Central memory CD8-positive, alpha-beta T cell (primary cell): ENCODE measurements at regions not wholly inside any gene's neighbourhood (a gene's known extent, or its start where the extent isn't known, plus 50 kb on each side); places are given as distances from the start of the nearest gene placed in this dataset.

Experiments used
- ATAC-seq: fragments of 150-1000 bp; cut with Tn5 transposase; replicated peaks from 2 replicates; pipeline ENCODE4 v1.10.0; 2022; ENCODE audit warnings: mild to moderate bottlenecking, moderate FRiP score, moderate number of reproducible peaks; ENCODE audit not compliant: poor library complexity, severe bottlenecking; ENCODE audit errors: extremely low read depth
- DNase-seq, 2 donors: peaks; one replicate each; pipeline ENCODE4 v3.0.0; 2021; ENCODE audit warnings: low spot score in 2 of 2
- H3K27ac Mint-ChIP-seq: one replicate; pipeline ENCODE4 v1.8.0; 2022; ENCODE audit warnings: low read depth, mild to moderate bottlenecking, moderate library complexity, mixed read lengths
- H3K27me3 Mint-ChIP-seq: one replicate; pipeline ENCODE4 v1.8.0; 2022; ENCODE audit warnings: mixed read lengths
- H3K36me3 Mint-ChIP-seq: one replicate; pipeline ENCODE4 v1.8.0; 2022; ENCODE audit warnings: mild to moderate bottlenecking, moderate library complexity, mixed read lengths; ENCODE audit not compliant: insufficient read depth
- H3K4me1 Mint-ChIP-seq: one replicate; pipeline ENCODE4 v1.8.0; 2022; ENCODE audit warnings: mixed read lengths
- H3K4me3 Mint-ChIP-seq: one replicate; pipeline ENCODE4 v1.8.0; 2022; ENCODE audit warnings: mild to moderate bottlenecking, moderate library complexity, mixed read lengths
- H3K9me3 Mint-ChIP-seq: one replicate; pipeline ENCODE4 v1.8.0; 2022; ENCODE audit warnings: mixed read lengths

DNA sequence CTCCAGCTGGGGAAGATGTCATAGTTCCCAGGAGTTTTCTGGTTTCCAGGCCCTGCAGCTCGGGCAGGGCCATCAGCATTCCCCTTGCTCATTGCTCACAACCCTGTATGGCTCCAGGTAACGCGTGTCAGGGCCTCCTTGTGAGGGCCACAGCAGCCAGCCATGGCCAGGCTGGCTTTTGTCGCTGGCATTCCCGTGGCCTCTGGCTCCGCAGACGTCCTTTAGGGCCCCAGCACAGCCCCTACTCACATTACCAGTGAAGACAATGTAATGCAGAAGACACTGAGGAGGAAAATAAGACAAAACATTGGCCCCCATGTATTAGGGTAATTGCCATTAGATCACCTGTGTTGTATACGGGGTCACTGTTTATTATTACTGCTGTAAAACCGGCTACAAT, 1799.0 kb downstream of the TP53TG3F start:
- H3K9me3 Mint-ChIP-seq, result peaks cover 21% of the 10 kb centered on the region
- peaks cover 2% of the 10 kb centered on the region for H3K36me3 Mint-ChIP-seq
- no peak overlapping the region for H3K4me3 Mint-ChIP-seq
- ATAC-seq (no peak), DNase-seq (no peak)
- no peaks in the 10 kb centered on the region for H3K27me3 Mint-ChIP-seq
- H3K4me1 Mint-ChIP-seq, result no peaks in the 10 kb centered on the region
- H3K27ac Mint-ChIP-seq, result no peak overlapping the region

- no peaks in the 10 kb centered on the region for H3K27me3 Mint-ChIP-seq
- no peaks in the 10 kb centered on the region for H3K36me3 Mint-ChIP-seq
- H3K4me3 Mint-ChIP-seq, result no peak overlapping the region
- no peak overlapping the region for H3K27ac Mint-ChIP-seq
- DNase-seq (no peak), ATAC-seq (no peak)
- H3K9me3 Mint-ChIP-seq, result peaks cover 7% of the 10 kb centered on the region
- no peaks in the 10 kb centered on the region for H3K4me1 Mint-ChIP-seq
Observed at GRCh38 chr16:35295856-35296255, 1836.4 kb downstream of the TP53TG3F start.

GRCh38 chr16:35296962-35297653, 1837.7 kb downstream of the TP53TG3F start:
- no peaks in the 10 kb centered on the region for H3K36me3 Mint-ChIP-seq
- ATAC-seq, result no peak
- no peaks in the 10 kb centered on the region for H3K27me3 Mint-ChIP-seq
- no peak for DNase-seq
- H3K4me1 Mint-ChIP-seq, result no peaks in the 10 kb centered on the region
- H3K9me3 Mint-ChIP-seq, result peaks cover 7% of the 10 kb centered on the region
- H3K27ac Mint-ChIP-seq, result no peak overlapping the region
- H3K4me3 Mint-ChIP-seq, result no peak overlapping the region

DNA sequence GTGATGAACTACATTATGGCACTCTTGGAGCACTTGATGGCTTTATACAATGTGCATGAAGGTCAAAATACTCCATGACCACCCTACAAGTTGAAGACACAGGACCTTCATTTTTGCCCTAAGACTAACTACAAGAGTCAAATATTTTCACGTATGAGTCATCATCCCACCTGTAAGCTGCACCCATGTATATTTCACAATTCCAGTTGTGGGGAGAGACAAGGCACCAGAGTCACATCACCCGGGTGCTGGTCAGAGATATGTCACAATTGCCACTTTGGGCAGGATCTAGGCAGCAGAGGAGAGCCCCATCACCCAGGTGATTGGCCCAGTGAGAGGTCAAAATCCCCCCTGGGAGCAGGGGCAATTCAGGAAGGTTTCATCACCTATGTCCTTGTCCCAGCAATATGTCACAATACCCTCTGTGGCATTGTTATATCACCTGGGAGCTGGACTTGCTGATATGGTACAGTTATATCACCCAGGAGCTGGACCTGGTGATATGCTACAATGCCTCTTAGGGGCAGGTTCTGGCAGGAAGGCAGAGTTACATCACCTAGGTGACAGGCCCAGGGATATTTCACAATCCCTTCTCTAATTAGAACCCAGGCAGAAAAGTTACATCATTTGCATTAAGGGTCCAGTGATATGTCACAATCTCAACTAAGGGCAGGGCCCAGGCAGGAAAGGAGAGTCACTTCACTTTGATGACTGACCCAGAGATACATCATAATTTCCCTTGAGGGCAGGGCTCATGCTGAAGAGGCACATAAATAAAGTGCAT, 1839.2 kb downstream of the TP53TG3F start:
- peaks cover 7% of the 10 kb centered on the region for H3K9me3 Mint-ChIP-seq
- no peaks in the 10 kb centered on the region for H3K36me3 Mint-ChIP-seq

GRCh38 chr16:35302859-35303258, 1843.4 kb downstream of the TP53TG3F start:
- Mint-ChIP-seq H3K27me3 (no peaks in the 10 kb centered on the region), H3K4me1 (no peaks in the 10 kb centered on the region), H3K9me3 (peaks cover 14% of the 10 kb centered on the region)

More for the DNA sequence above, 1839.2 kb downstream of the TP53TG3F start:
- Mint-ChIP-seq H3K4me1 (no peaks in the 10 kb centered on the region), H3K27me3 (no peaks in the 10 kb centered on the region), H3K27ac (no peak overlapping the region), H3K4me3 (no peak overlapping the region)
- DNase-seq (no peak), ATAC-seq (no peak)

GRCh38 chr16:35305476-35305875, 1846.1 kb downstream of the TP53TG3F start:
- no peak for ATAC-seq
- Mint-ChIP-seq H3K4me3 (no peak overlapping the region), H3K4me1 (no peaks in the 10 kb centered on the region), H3K27me3 (no peaks in the 10 kb centered on the region), H3K27ac (no peak overlapping the region), H3K36me3 (no peaks in the 10 kb centered on the region), H3K9me3 (peaks cover 20% of the 10 kb centered on the region)
- no peak for DNase-seq

More at GRCh38 chr16:35302859-35303258, 1843.4 kb downstream of the TP53TG3F start:
- no peak overlapping the region for H3K4me3 Mint-ChIP-seq
- no peak overlapping the region for H3K27ac Mint-ChIP-seq
- ATAC-seq (no peak), DNase-seq (no peak)
- no peaks in the 10 kb centered on the region for H3K36me3 Mint-ChIP-seq

GRCh38 chr16:35306915-35307314, 1847.5 kb downstream of the TP53TG3F start:
- Mint-ChIP-seq H3K4me1 (no peaks in the 10 kb centered on the region), H3K4me3 (no peak overlapping the region), H3K27ac (no peak overlapping the region), H3K36me3 (no peaks in the 10 kb centered on the region), H3K27me3 (no peaks in the 10 kb centered on the region), H3K9me3 (peaks cover 20% of the 10 kb centered on the region)
- DNase-seq (no peak), ATAC-seq (no peak)

- Mint-ChIP-seq H3K9me3 (peaks cover 27% of the 10 kb centered on the region), H3K27me3 (no peaks in the 10 kb centered on the region), H3K36me3 (no peaks in the 10 kb centered on the region), H3K4me1 (no peaks in the 10 kb centered on the region), H3K27ac (no peak overlapping the region), H3K4me3 (no peak overlapping the region)
- DNase-seq (no peak), ATAC-seq (no peak)
Observed at GRCh38 chr16:35308674-35309073, 1849.3 kb downstream of the TP53TG3F start.

DNA sequence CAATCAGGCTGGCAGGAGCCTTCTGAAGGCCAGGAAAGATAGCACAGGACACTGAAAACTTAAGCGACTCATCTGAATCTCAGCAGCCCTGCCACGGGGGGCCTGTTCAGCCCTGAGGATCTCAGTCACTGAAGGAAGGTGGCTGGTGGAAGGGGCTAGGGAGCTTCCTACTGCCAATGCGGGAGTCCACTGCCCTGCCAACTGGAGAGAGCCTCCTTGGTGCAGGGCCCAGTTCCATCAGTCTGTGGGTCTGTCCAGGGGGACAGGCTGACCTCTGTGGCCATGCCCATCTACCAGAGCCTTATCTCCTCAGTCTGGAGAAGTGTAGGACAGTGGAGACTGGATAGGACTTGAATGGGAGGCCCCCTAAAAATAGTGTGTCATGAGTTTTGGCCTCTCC, 1851.6 kb downstream of the TP53TG3F start:
- Mint-ChIP-seq H3K27me3 (no peaks in the 10 kb centered on the region), H3K27ac (no peak overlapping the region), H3K9me3 (peaks cover 32% of the 10 kb centered on the region), H3K4me3 (no peak overlapping the region), H3K4me1 (no peaks in the 10 kb centered on the region), H3K36me3 (no peaks in the 10 kb centered on the region)
- DNase-seq (no peak), ATAC-seq (no peak)

- no peak for DNase-seq
- Mint-ChIP-seq H3K4me1 (no peaks in the 10 kb centered on the region), H3K36me3 (no peaks in the 10 kb centered on the region), H3K27ac (no peak overlapping the region), H3K27me3 (no peaks in the 10 kb centered on the region), H3K4me3 (no peak overlapping the region), H3K9me3 (peaks cover 28% of the 10 kb centered on the region)
- no peak for ATAC-seq
Observed at GRCh38 chr16:35311475-35311874, 1852.1 kb downstream of the TP53TG3F start.

DNA sequence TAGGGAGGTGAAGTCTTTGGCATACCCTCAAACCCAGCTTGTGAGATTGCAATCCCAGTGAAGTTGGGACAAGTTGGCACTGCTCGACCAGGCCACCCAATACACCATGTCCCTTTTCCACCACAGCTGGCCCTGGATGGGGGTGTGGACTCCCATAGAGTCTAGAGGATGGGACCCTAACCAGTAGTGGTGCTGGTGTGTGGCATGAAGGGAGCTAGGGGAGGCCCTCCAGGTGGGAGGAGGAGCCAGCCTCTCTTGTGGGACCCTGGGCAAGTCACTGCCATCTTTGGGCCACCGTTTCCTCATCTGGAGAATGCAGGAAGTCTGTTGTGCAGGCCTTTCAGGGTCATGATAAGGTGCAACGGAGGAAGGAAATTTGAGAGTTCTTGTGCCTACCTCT, 1854.9 kb downstream of the TP53TG3F start:
- Mint-ChIP-seq H3K27ac (no peak overlapping the region), H3K36me3 (no peaks in the 10 kb centered on the region), H3K4me1 (no peaks in the 10 kb centered on the region), H3K4me3 (no peak overlapping the region), H3K27me3 (no peaks in the 10 kb centered on the region), H3K9me3 (peaks cover 24% of the 10 kb centered on the region)
- ATAC-seq (no peak), DNase-seq (no peak)

- H3K27me3 Mint-ChIP-seq, result no peaks in the 10 kb centered on the region
- H3K4me1 Mint-ChIP-seq, result no peaks in the 10 kb centered on the region
- no peak overlapping the region for H3K27ac Mint-ChIP-seq
- H3K9me3 Mint-ChIP-seq, result peaks cover 16% of the 10 kb centered on the region
- ATAC-seq, result no peak
- no peak for DNase-seq
- H3K4me3 Mint-ChIP-seq, result no peak overlapping the region
- H3K36me3 Mint-ChIP-seq, result no peaks in the 10 kb centered on the region
Observed at GRCh38 chr16:35319536-35320192, 1860.3 kb downstream of the TP53TG3F start.

- Mint-ChIP-seq H3K9me3 (peaks cover 14% of the 10 kb centered on the region), H3K4me1 (no peaks in the 10 kb centered on the region), H3K4me3 (no peak overlapping the region)
Observed at GRCh38 chr16:35325936-35326335, 1866.5 kb downstream of the TP53TG3F start.

More at GRCh38 chr16:35325936-35326335, 1866.5 kb downstream of the TP53TG3F start:
- ATAC-seq (no peak), DNase-seq (no peak)
- H3K27me3 Mint-ChIP-seq, result no peaks in the 10 kb centered on the region
- H3K36me3 Mint-ChIP-seq, result peaks cover 1% of the 10 kb centered on the region
- no peak overlapping the region for H3K27ac Mint-ChIP-seq
